CD14-positive monocyte (primary cell): ENCODE measurements at regions not wholly inside any gene's neighbourhood (a gene's known extent, or its start where the extent isn't known, plus 50 kb on each side); places are given as distances from the start of the nearest gene placed in this dataset.

Experiments
- DNase-seq, 3 donors: peaks; one replicate each; pipeline ENCODE4 v3.0.0-alpha.2; 2011 to 2022
- H2AFZ ChIP-seq: 2 replicates; pipeline ENCODE4 v1.6.0; 2012; ENCODE audit warnings: mild to moderate bottlenecking, low read depth, low read length, inconsistent platforms; ENCODE audit not compliant: insufficient read depth, poor library complexity, severe bottlenecking
- H3K27ac ChIP-seq, 2 donors: 1 replicate in 1 of 2; 2 replicates in 1 of 2; pipeline ENCODE4 v1.5.1; 2012 to 2013; ENCODE audit warnings: low read length in 2 of 2, control low read depth in 1 of 2, inconsistent platforms in 1 of 2, low read depth in 1 of 2, mild to moderate bottlenecking in 1 of 2
- H3K27me3 ChIP-seq, 2 donors: one replicate each; pipeline versions ENCODE4 v1.6.0 to v1.6.1; 2011 to 2013; ENCODE audit warnings: low read length in 2 of 2; ENCODE audit not compliant: control insufficient read depth in 2 of 2, insufficient read depth in 2 of 2
- H3K36me3 ChIP-seq, 2 donors: replicated peaks in 1 of 2; 1 replicate in 1 of 2; 2 replicates in 1 of 2; pipeline versions ENCODE4 v1.5.1 to v1.6.1; 2012 to 2013; ENCODE audit warnings: low read length in 2 of 2, control low read depth in 1 of 2, inconsistent platforms in 1 of 2, mild to moderate bottlenecking in 1 of 2; ENCODE audit not compliant: insufficient read depth in 2 of 2, control insufficient read depth in 1 of 2
- H3K4me1 ChIP-seq, 2 donors: 1 replicate in 1 of 2; 2 replicates in 1 of 2; pipeline versions ENCODE4 v1.5.1 to v1.6.1; 2012 to 2013; ENCODE audit warnings: low read length in 2 of 2, control low read depth in 1 of 2, inconsistent platforms in 1 of 2, mild to moderate bottlenecking in 1 of 2, moderate library complexity in 1 of 2; ENCODE audit not compliant: insufficient read depth in 2 of 2, control insufficient read depth in 1 of 2
- H3K4me2 ChIP-seq: replicated peaks from 2 replicates; pipeline ENCODE3; 2012; ENCODE audit warnings: low read length, moderate library complexity, mild to moderate bottlenecking; ENCODE audit not compliant: poor library complexity, severe bottlenecking; ENCODE audit errors: extremely low read depth
- H3K4me3 ChIP-seq, 3 experiments: fragments of 200-600 bp in 1 of 3; sonication (generic) in 1 of 3; replicated peaks in 1 of 3; 1 replicate in 2 of 3; 2 replicates in 1 of 3; pipeline ENCODE4 v1.5.1; 2011 to 2013; ENCODE audit warnings: low read length in 3 of 3, mild to moderate bottlenecking in 3 of 3, control low read depth in 2 of 3, low read depth in 2 of 3, inconsistent platforms in 1 of 3, moderate library complexity in 1 of 3
- H3K79me2 ChIP-seq: 2 replicates; pipeline ENCODE4 v1.6.0; 2012; ENCODE audit warnings: mild to moderate bottlenecking, control low read depth, inconsistent platforms, low read length, moderate library complexity; ENCODE audit not compliant: insufficient read depth
- H3K9ac ChIP-seq: 2 replicates; pipeline ENCODE4 v1.6.0; 2017; ENCODE audit warnings: low read length, mild to moderate bottlenecking; ENCODE audit not compliant: insufficient read depth, poor library complexity, severe bottlenecking
- H3K9me3 ChIP-seq, 2 donors: replicated peaks in 1 of 2; 1 replicate in 1 of 2; 2 replicates in 1 of 2; pipeline versions ENCODE4 v1.5.1 to v1.6.1; 2012 to 2013; ENCODE audit warnings: low read length in 2 of 2, control low read depth in 1 of 2; ENCODE audit not compliant: control insufficient read depth in 1 of 2, insufficient read depth in 1 of 2
- H4K20me1 ChIP-seq: 2 replicates; pipeline ENCODE4 v1.6.0; 2012; ENCODE audit warnings: mild to moderate bottlenecking, low read length, control low read depth, moderate library complexity; ENCODE audit not compliant: insufficient read depth
- H3K27ac Mint-ChIP-seq, 7 donors: one replicate each; pipeline ENCODE4 v1.8.0; 2020; ENCODE audit warnings: mild to moderate bottlenecking in 7 of 7, mixed read lengths in 7 of 7, moderate library complexity in 6 of 7, inconsistent platforms in 2 of 7
- H3K27me3 Mint-ChIP-seq, 3 donors: one replicate each; pipeline ENCODE4 v1.8.0; 2021 to 2022; ENCODE audit warnings: low read depth in 3 of 3, mild to moderate bottlenecking in 3 of 3, mixed read lengths in 3 of 3, moderate library complexity in 3 of 3, inconsistent platforms in 1 of 3
- H3K36me3 Mint-ChIP-seq, 2 donors: one replicate each; pipeline ENCODE4 v1.8.0; 2020; ENCODE audit warnings: mixed read lengths in 2 of 2, inconsistent platforms in 1 of 2, mild to moderate bottlenecking in 1 of 2
- H3K4me1 Mint-ChIP-seq: one replicate; pipeline ENCODE4 v1.8.0; 2020; ENCODE audit warnings: mild to moderate bottlenecking, mixed read lengths
- H3K4me3 Mint-ChIP-seq, 2 donors: one replicate each; pipeline ENCODE4 v1.8.0; 2020; ENCODE audit warnings: mild to moderate bottlenecking in 2 of 2, mixed read lengths in 2 of 2, moderate library complexity in 1 of 2
- H3K9me3 Mint-ChIP-seq, 7 donors: one replicate each; pipeline ENCODE4 v1.8.0; 2020 to 2022; ENCODE audit warnings: mixed read lengths in 7 of 7, mild to moderate bottlenecking in 6 of 7, moderate library complexity in 6 of 7, inconsistent platforms in 2 of 7
- WGBS: methylation state at CpG from one replicate; pipeline ENCODE4 v1.1.5; 2013; ENCODE audit warnings: missing lambda C conversion rate; ENCODE audit not compliant: insufficient coverage; 5-methylcytosine and 5-hydroxymethylcytosine counted together
- intact Hi-C, 2 donors: fragments of 100-400 bp; cut with micrococcal nuclease; formaldehyde crosslinking; loops; one replicate each; pipeline versions ENCODE4 v1.15.0 to v1.15.1; 2023
- TF ChIP-seq, protein P1 (sequence below): fragments of 200-600 bp; IDR thresholded peaks from one replicate; pipeline ENCODE4 v1.8.0; 2022; ENCODE audit warnings: antibody characterized with exemption, mild to moderate bottlenecking

GRCh38 chr18:60189856-60190255 lies 182.7 kb downstream of the MC4R start:
- H3K4me2 ChIP-seq = no peak overlapping the region
- DNase-seq = no peak
- peaks cover 0 to 2% (median 1%) of the 10 kb centered on the region in 3 donors for H3K27me3 Mint-ChIP-seq
- H3K4me3 ChIP-seq = no peak overlapping the region
- intact Hi-C loops = no loop called here
- peaks cover 0 to 2% (median 0%) of the 10 kb centered on the region in 7 donors for H3K9me3 Mint-ChIP-seq
- H4K20me1 ChIP-seq = no peaks in the 10 kb centered on the region
- H3K9me3 ChIP-seq = no peaks in the 10 kb centered on the region
- no peaks in the 10 kb centered on the region for H3K4me1 Mint-ChIP-seq
- no peaks in the 10 kb centered on the region for H3K27me3 ChIP-seq
- TF ChIP-seq, protein P1, sequence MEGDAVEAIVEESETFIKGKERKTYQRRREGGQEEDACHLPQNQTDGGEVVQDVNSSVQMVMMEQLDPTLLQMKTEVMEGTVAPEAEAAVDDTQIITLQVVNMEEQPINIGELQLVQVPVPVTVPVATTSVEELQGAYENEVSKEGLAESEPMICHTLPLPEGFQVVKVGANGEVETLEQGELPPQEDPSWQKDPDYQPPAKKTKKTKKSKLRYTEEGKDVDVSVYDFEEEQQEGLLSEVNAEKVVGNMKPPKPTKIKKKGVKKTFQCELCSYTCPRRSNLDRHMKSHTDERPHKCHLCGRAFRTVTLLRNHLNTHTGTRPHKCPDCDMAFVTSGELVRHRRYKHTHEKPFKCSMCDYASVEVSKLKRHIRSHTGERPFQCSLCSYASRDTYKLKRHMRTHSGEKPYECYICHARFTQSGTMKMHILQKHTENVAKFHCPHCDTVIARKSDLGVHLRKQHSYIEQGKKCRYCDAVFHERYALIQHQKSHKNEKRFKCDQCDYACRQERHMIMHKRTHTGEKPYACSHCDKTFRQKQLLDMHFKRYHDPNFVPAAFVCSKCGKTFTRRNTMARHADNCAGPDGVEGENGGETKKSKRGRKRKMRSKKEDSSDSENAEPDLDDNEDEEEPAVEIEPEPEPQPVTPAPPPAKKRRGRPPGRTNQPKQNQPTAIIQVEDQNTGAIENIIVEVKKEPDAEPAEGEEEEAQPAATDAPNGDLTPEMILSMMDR = no peak
- no CpG with 5 or more reads among the region's 2 CpGs for WGBS
- H3K79me2 ChIP-seq = no peaks in the 10 kb centered on the region
- H3K4me3 Mint-ChIP-seq = no peak overlapping the region
- no peaks in the 10 kb centered on the region for H3K36me3 Mint-ChIP-seq
- H3K27ac ChIP-seq = no peak overlapping the region
- H3K9ac ChIP-seq = no peak overlapping the region
- H3K27ac Mint-ChIP-seq = no peak overlapping the region
- no peaks in the 10 kb centered on the region for H3K4me1 ChIP-seq
- H3K36me3 ChIP-seq = no peaks in the 10 kb centered on the region
- H2AFZ ChIP-seq = no peak overlapping the region

GRCh38 chr18:60188958-60189357 lies 183.6 kb downstream of the MC4R start:
- no peak overlapping the region for H2AFZ ChIP-seq
- no peak for DNase-seq
- no peak overlapping the region for H3K27ac ChIP-seq
- 100% methylated on average over 1 of the region's 4 CpGs for WGBS
- H3K4me3 ChIP-seq = no peak overlapping the region
- H3K36me3 ChIP-seq = no peaks in the 10 kb centered on the region
- no peaks in the 10 kb centered on the region for H4K20me1 ChIP-seq
- no peaks in the 10 kb centered on the region for H3K79me2 ChIP-seq
- intact Hi-C loops = no loop called here
- H3K9ac ChIP-seq = no peak overlapping the region
- TF ChIP-seq, protein P1 = no peak
- H3K9me3 ChIP-seq = no peaks in the 10 kb centered on the region
- H3K4me2 ChIP-seq = no peak overlapping the region
- no peaks in the 10 kb centered on the region for H3K36me3 Mint-ChIP-seq
- H3K9me3 Mint-ChIP-seq = peaks cover 0 to 3% (median 0%) of the 10 kb centered on the region in 7 donors
- H3K4me3 Mint-ChIP-seq = no peak overlapping the region
- H3K27ac Mint-ChIP-seq = no peak overlapping the region
- no peaks in the 10 kb centered on the region for H3K27me3 ChIP-seq
- H3K4me1 Mint-ChIP-seq = no peaks in the 10 kb centered on the region
- H3K4me1 ChIP-seq = no peaks in the 10 kb centered on the region
- H3K27me3 Mint-ChIP-seq = peaks cover 0 to 2% (median 1%) of the 10 kb centered on the region in 3 donors
